A549 (cell line): ENCODE measurements at regions not wholly inside any gene's neighbourhood (a gene's known extent, or its start where the extent isn't known, plus 50 kb on each side); places are given as distances from the start of the nearest gene placed in this dataset.

Source experiments
- BHLHE40 ChIP-seq: IDR thresholded peaks from 2 replicates; pipeline ENCODE4 v1.6.1; 2012; ENCODE audit warnings: low read depth, low read length, inconsistent platforms
- CTCF ChIP-seq: fragments of >200 bp; sonication (Bioruptor Twin); formaldehyde crosslinking; IDR thresholded peaks from 3 replicates; pipeline ENCODE4 v1.5.1; 2016
- RAD21 ChIP-seq, 2 experiments: fragments of >200 bp in 1 of 2; sonication (Bioruptor Twin) in 1 of 2; formaldehyde crosslinking in 1 of 2; IDR thresholded peaks in 1 of 2; conservative IDR thresholded peaks in 1 of 2; 2 replicates in 1 of 2; 3 replicates in 1 of 2; pipeline ENCODE4 v1.6.1; 2012 to 2018; ENCODE audit warnings: inconsistent platforms in 1 of 2
- RFX5 ChIP-seq: fragments of 450-650 bp; IDR thresholded peaks from 2 replicates; pipeline ENCODE4 v1.7.1; 2014; ENCODE audit warnings: antibody characterized with exemption, mild to moderate bottlenecking, moderate library complexity
- RNF2 ChIP-seq: fragments of 200-600 bp; sonication (generic); IDR thresholded peaks from 2 replicates; pipeline ENCODE4 v1.6.1; 2016; ENCODE audit warnings: low read depth, mild to moderate bottlenecking, antibody characterized with exemption, moderate library complexity, borderline replicate concordance
- TF ChIP-seq, protein P1 (sequence below): IDR thresholded peaks from 2 replicates; pipeline ENCODE4 v1.6.1; 2012

GRCh38 chr14:28340816-28341215 is 425.8 kb upstream of the FOXG1 start:
- TF ChIP-seq RAD21 (conservative IDR thresholded peaks at IDR 0.05 in 1 of 2, IDR thresholded peaks at IDR 0.05 in 1 of 2): no peak
- TF ChIP-seq, protein P1, sequence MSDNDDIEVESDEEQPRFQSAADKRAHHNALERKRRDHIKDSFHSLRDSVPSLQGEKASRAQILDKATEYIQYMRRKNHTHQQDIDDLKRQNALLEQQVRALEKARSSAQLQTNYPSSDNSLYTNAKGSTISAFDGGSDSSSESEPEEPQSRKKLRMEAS: no peak
- no peak for TF ChIP-seq CTCF
- TF ChIP-seq RNF2: no peak
- no peak for TF ChIP-seq RFX5
- no peak for TF ChIP-seq BHLHE40
